HG02884 (cell line): ENCODE measurements at regions not wholly inside any gene's neighbourhood (a gene's known extent, or its start where the extent isn't known, plus 50 kb on each side); places are given as distances from the start of the nearest gene placed in this dataset.

Source experiments
- ATAC-seq: cut with Tn5 transposase; IDR thresholded peaks from one replicate; pipeline ENCODE4 v1.9.1; 2021; ENCODE audit warnings: mild to moderate bottlenecking, moderate library complexity; ENCODE audit not compliant: unreplicated experiment

DNA sequence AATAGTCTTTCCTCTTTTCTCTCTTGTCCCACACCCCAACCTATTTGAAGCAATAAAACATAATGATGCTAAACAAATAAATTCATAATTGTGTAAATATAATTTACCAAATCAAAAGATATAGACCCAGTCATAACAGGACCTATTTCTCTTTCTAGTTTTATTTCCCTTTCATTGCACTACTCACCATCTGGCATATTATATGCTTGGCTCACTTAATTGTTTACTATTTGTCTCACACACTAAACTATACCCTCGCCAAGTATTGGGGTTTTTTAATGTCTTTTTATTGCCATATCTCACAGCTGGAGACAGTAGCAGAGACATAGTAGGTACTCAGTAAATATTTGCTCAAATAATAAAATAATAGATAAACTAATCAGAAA, 597.5 kb upstream of the PCDH15 start:
- ATAC-seq: no peak

DNA sequence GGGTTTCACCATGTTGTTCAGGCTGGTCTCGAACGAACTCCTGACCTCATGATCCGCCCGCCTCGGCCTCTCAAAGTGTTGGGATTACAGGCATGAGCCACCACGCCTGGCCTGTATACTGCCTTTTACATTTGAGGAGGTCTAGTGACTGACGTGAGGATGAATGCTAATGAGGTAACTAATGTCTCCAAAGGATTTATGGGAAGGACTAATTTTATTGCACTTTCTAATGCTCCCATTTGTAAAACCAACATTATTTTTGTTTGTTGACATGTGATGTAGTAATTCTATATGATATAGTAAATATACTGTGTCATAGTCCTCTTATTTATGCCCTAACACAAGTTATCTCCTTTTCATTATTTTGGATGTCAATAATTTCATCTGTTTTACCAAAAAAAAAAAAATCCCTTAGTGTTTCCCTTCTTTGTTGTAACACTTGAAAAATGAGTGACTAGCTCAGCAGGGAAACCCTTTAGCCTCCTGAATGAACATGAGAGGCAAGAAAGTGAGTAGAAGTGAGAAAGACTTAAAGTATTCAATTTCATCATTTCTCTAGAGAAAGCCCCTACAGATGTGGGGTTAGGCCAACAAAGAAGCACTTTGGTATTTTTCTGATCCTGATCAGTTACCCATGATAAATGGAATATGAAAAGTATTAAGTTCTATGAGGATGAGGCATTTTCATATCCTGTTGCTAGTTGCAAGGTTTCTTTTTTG, 596.9 kb upstream of the PCDH15 start:
- no peak for ATAC-seq

DNA sequence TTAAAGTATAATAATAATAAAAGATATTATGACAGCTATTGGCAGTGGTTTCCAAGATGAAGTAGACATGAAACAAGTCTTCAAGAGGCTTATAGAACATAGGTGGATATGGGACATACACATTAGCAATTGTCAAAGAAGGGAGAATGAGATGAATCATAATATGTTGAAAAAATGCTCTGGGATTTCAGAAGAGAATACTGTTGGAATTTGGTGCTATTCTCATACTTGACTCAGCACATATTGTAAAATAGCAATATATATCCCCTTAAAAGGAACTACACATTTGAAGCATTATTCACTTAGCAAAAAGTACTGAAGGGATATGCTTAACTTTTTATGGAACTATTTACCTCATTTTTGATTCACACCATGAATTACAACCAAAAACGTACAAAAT, 577.2 kb upstream of the PCDH15 start:
- ATAC-seq: no peak

DNA sequence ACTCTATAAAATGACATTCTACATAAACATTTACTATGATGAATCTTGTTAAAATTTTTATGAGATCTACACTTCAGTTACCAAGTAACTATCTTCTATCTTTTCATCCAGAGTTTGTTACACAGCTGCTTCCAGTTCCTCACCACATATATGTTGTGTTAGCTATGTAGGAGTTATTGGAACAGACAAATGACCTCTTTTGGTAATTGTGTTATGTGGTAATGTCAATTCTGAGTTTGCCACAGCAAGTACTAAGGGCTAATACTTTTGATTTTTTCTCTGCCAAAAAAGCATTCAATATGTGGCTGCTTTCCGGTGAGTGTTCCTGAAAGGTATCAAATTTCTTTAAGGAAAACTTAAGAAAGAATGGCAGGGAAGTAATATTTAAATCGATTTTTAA, 573.9 kb upstream of the PCDH15 start:
- no peak for ATAC-seq

DNA sequence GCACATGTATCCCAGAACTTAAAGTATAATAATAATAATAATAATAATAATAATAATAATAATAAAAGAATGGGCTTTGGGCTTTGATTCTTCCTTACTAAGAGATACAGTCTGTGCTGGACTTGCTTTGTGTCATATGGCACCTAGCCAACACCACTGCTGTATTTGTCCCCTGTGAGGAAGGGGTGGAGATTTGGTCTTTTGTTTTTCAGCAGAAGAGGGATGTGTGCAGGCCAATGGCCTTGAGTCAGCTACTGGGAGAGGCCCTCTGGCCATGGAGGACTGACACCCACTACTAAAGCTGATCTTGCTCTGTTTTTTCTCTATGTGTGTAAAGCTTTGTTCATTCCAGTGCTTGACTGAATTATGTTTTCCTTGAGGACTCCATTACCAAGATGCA, 573.0 kb upstream of the PCDH15 start:
- no peak for ATAC-seq

DNA sequence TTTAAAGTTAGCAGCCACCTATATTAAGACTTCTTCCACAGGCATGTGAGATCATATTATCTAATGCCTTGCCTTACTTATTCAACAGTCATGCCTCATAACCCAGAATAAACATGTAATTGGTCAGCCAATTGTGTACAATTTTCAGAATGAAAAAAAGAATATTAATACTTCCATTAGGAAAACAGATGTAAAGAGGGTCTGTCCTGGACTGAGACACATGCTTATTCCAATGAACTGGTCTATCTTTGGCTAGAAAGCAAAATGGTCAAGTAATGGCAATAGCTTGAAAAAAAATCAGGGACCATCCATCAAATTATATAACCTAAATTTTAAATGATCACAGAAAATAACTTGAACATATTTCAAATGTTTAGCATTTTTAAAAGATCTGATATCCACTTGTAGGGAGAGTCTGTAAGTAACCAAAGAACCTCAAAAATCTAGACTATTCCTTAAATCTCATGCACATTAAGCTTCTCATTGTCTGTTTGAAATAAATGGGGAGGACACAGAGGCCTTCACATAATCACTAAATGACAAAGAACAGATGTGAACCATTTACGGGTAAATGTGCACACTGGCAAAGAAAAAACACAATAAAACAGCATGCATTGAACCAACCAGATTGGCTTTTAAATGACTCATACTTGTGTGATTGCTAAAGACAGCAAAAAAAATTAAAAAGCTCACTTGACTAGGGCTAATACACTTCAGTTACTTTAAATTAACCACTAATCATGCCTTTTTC, 568.8 kb upstream of the PCDH15 start:
- no peak for ATAC-seq

DNA sequence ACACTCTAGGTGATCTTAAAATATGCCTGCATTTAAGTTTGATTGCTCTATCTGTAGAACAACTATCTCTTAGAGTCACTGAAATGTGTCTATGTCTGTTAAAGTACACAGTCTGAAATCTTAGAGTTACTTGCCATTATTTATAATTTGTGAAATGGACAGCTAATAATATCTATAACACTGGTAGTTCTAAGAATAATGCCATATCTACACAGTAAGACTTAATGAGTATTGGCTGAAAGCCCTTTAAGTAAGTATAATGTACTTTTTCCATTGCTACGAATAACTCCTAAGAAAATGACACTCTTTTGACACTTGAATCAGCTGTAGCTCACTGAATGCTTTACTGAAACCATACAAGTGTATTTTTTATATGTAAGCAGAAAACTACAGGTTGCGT, 567.4 kb upstream of the PCDH15 start:
- no peak for ATAC-seq

DNA sequence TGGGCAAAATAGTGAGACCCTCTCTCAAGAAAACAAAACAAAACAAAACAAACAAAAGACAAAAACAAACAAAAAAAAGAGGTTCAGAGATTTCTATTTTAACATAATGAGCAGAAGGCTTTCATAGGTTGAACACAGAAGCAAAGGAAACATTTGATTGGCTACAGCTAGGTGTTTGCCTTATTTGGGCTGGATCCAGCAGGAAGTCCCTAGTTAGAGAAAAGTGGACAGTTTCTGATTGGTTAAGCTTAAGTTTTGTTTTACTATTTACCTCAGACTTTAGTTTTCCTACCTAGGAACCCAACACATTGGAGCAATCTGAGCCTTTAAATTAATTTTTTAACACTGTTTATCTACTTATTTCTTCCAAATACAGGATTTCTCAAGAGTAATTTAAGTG, 566.5 kb upstream of the PCDH15 start:
- no peak for ATAC-seq

DNA sequence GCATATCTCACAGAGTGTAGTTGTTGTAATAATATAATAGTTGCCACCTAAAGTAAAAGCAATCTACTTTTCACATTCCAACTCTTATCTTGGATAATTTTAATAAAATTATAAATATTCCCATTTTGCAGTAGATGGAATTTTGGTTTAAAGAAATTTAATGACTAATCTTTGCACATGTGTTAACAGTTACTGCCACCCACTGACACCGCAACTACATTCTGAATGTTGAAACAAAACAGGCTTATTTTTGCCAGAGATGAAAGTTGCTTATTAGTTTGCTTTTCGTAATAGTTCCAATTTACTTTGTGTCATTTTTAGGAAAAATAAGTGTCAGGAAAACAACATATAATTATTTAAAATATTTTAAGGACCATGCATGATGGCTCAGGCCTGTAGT, 557.5 kb upstream of the PCDH15 start:
- no peak for ATAC-seq

DNA sequence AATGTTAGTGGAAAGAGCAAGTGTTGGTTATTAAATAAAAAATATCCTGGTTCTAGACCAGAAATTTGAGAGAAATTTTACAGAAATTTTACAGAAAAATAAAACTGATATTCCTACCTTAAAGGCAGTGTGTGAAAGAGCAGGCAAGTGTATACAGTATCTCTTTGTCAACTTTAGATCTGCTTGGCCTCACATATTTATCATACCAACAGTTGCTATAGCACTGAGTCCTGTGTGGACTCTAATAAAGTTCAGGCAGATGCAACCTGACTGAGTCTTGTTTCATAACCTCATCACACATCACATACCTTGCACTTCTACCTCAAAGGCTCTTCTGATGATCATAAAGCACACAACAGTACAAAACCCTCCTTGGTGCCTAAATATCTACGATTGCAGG, 552.4 kb upstream of the PCDH15 start:
- ATAC-seq: no peak

DNA sequence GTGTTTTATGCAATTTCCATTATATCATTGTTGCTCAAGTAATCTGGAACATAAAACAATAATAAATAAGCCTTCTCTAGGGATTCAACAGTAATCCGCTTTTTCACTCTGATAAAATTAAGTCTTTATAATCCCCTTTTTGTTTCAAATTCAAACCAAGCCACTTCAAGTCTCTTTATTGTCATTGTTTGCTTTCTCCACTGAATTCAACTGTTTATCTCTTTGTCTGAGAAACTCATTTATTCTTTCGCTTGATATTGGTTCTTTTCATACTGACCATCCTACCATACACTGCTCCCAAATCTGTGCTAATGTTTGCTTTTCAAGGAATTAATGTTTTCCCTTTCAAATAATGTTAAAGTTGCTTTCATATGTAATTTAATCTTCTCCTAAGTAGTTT, 550.4 kb upstream of the PCDH15 start:
- no peak for ATAC-seq

DNA sequence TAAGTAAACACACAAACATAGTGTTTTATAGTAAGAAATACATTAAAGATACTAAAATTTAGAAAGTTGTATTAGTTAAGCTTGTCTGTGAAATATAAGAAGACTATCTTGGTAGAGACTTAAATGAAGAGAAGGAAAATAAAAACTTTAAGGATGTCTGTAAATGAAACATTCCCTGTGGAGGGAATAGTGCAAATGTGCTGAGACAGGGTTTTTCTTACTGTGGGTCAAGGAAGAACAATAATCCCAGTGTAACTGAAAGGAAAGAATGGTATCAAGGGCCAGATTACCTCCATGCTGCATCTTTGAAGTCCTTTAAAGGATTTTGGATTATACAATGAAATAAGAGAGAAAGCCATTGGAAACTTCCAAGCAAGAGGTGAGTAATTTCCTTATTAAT, 547.5 kb upstream of the PCDH15 start:
- no peak for ATAC-seq

DNA sequence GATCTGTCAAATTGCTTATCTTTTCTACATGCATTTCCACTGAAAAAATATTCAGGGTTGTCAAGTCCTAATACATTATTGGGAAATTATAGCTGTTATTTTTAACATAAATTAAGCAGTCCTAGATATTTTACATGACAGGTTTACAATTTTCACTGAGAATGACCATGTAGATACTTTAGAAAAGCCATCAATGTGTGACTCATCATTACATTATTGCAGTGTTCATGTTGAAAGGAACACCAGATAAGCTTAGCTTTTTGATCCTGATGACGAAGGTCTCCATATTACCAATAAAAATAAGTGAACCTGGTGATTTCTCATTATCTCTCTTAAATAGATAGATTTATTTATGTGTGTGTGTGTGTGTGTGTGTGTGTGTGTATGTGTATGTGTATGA, 529.5 kb upstream of the PCDH15 start:
- no peak for ATAC-seq

DNA sequence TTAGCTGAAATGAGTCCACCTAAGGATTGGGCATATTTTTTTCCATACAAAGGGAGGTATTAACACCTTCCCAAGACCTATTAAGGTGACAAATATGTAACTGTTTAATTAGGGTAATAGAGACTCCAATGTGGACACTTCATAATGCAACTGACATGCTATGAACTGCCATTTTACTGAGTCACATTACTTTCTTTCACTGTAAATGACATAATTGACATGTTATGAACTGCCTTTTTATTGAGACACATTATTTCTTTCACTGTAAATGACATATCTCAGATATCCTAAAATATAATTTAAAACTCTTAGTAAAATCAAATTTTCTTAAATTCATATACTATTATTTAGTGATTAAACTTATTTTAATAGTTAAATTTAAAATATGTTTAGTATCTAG, 528.8 kb upstream of the PCDH15 start:
- ATAC-seq: no peak

DNA sequence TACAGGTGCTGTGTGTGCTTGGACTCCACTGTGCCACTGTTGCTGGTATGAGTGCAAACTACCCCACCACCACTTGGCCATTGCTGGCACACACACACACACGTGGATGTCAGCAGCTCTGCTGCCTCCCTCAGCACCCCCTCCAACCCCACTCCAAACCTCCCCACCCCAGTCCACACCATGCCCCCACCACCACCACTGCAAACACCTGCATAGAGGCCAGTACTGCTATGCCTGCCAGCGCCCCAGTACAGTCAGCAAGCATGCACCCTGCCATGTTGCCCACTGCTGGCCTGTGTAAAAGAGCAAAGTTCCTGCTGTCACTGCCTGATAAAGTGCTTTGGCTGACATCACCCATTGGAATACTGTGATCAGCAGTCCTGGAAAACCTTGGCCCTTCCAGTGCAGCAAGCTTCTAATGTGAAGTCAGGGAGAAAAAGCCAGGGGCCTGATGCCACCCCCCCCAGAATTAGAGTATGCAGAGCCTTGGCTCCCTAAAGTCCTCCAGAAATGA, 519.2 kb upstream of the PCDH15 start:
- no peak for ATAC-seq

DNA sequence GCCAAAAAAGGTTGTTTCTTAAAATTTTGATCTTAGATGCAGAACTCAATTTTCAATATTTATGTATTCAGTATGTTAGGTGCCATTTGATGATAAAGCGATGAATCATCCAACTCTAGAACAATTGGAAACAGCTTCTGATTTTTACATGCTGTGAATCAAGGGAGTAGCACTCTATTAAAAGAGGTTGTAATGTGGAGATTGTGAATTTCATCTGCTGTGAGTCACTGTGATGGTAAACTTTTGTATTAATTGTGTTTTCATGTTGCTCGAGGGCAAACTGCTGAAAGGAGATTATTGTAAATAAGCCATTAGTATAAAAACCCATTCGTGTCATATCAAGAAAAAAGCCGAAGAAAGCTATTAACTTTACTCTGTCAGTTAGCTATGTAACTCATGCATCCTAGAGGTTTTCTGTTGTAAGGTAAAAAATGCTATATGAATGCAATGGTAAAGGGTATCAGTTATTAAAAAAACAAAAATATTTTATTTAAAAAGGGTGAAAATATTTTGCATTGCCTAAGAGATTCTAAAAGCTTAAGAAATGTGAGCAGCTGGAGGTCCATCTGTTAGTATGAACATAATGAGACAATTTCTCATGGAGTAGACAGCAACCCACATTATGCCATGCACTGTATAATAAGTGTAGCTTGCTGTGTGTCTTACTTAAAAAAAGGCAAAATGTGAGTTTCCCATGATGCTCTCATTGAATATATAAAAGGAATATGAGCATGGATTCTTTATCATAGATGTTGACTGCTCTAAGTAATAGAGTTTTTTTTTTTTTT, 511.0 kb upstream of the PCDH15 start:
- no peak for ATAC-seq

DNA sequence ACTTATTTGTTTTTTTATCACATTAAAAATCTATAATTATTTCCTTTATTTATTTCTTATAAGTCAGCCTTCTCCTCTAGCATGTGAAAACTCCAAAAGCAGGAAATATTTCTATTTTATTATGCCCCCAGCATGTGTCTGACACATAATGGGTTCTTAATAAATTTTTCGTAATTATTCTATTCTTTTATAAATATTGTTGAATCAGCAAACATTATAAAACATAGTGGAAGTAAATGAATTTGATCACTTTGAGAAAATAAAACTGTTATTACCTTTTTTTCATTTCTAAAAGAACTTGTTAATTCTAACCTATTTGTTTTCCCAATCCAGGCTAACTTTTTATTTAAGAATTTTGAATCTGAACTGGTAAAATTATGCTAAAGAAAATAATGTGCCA, 509.1 kb upstream of the PCDH15 start:
- no peak for ATAC-seq

DNA sequence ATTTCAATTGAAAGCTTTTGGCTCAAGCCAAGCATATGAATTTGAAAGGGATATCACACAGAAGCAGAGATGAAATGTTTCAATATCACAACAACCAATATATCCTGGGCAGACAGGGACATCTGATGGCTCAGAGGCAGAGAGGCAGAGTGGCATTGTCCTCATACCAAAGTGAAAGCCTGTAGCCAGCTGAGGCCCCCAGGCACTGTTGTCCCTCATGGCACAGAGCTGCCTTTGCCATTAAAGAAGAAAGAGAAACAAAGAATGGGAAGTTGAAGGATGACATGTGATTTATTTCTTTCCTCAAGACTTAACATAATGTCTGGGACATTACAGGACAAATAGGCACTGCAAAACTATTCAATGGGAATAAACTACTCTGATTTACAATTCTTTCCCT, 504.3 kb upstream of the PCDH15 start:
- no peak for ATAC-seq

DNA sequence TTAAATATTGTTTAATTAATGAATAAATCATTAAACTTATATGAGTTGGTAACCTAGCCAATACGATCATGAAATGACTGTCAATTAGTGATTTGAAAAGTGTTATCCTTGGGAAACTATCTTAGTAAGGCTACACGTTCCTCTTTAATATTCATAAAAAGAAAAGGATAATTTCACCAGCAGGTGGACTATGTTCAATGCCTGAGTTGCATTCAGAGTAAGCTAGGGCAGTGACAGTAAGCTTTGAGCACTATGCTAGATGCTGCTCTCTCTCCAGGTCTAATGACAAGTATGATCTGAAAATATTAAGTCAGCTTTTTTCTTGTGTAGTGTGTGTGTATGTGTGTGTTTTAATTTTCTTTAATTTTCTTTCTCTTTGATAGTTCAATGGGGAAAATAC, 486.3 kb upstream of the PCDH15 start:
- ATAC-seq: no peak

DNA sequence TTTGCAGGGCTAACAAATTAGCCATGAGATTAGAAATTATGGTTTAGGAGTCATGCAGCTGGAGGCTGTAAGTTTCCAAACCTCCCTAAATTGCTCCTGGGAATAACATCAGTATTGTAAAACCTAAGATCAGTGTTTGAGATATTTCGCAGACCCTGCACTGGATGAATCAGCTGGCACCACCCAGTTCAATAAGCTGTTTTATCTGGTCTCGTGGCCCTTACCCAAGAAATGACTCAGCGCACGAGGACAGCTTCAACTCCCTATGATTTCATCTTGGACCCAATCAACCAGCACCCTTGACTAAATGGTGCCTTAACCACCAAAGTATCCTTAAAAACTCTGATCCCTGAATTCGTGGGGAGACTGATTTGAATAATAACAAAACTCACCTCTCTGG, 482.0 kb upstream of the PCDH15 start:
- no peak for ATAC-seq

DNA sequence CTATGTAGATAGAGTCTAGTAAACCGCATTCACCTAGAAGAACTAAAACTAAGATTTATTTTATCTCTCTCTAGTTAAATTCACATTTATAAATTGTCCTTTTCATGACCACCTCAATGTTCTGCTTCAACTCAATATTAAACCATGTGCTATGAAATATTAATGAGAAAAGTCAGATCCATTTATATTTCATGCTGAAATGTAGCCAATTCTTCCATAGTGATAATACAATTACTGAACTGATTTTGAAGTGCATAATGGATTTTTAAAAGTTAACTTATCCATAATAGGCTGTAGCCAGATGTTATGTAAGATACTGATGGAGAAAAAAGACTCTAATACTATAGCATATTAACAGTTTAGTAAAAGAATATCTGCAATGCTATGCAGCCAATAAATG, 479.7 kb upstream of the PCDH15 start:
- no peak for ATAC-seq

DNA sequence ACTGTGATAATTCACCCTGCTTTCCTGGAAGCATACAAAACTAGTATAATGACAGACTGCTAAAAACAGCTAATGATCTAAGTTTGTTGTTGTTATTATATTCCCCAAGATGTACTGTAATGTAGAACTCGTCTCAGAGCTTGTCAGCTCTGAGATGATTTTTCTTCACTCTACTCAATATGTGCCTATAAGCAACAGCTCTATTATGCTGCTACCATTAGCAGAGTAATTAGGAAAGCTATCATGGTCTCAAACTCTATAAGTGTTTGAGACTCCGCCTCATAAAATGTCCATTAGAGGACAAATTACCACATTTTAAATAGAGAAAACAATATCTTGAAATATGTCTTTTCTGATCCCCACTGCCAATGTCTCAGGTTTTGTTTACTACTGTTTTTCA, 476.5 kb upstream of the PCDH15 start:
- no peak for ATAC-seq
